Osteocyte (in vitro differentiated cells): ENCODE measurements at regions not wholly inside any gene's neighbourhood (a gene's known extent, or its start where the extent isn't known, plus 50 kb on each side); places are given as distances from the start of the nearest gene placed in this dataset.
A peak's percentile ranks its signal among the peaks of the same experiment; 100 is the strongest.

Experiments
- DNase-seq: peaks from one replicate; pipeline ENCODE4 v3.0.0; 2021; ENCODE audit warnings: mixed read lengths; ENCODE audit not compliant: unreplicated experiment; ENCODE audit errors: extremely low spot score
- H3K27ac Mint-ChIP-seq: one replicate; pipeline ENCODE4 v1.8.0; 2021; ENCODE audit warnings: mild to moderate bottlenecking, mixed read lengths; ENCODE audit not compliant: unreplicated experiment
- H3K27me3 Mint-ChIP-seq: one replicate; pipeline ENCODE4 v1.8.0; 2021; ENCODE audit warnings: mixed read lengths; ENCODE audit not compliant: unreplicated experiment
- H3K36me3 Mint-ChIP-seq: one replicate; pipeline ENCODE4 v1.8.0; 2021; ENCODE audit warnings: mixed read lengths; ENCODE audit not compliant: unreplicated experiment
- H3K4me1 Mint-ChIP-seq: one replicate; pipeline ENCODE4 v1.8.0; 2021; ENCODE audit warnings: mixed read lengths; ENCODE audit not compliant: unreplicated experiment
- H3K4me3 Mint-ChIP-seq: one replicate; pipeline ENCODE4 v1.8.0; 2021; ENCODE audit warnings: mild to moderate bottlenecking, moderate library complexity, mixed read lengths; ENCODE audit not compliant: unreplicated experiment
- H3K9me3 Mint-ChIP-seq: one replicate; pipeline ENCODE4 v1.8.0; 2021; ENCODE audit warnings: mixed read lengths; ENCODE audit not compliant: unreplicated experiment
- TF ChIP-seq, protein P1 (sequence below): fragments of 200-600 bp; sonication (generic); IDR thresholded peaks from 2 replicates; pipeline ENCODE4 v1.5.0; 2021; ENCODE audit warnings: antibody characterized with exemption, mild to moderate bottlenecking, moderate library complexity

DNA sequence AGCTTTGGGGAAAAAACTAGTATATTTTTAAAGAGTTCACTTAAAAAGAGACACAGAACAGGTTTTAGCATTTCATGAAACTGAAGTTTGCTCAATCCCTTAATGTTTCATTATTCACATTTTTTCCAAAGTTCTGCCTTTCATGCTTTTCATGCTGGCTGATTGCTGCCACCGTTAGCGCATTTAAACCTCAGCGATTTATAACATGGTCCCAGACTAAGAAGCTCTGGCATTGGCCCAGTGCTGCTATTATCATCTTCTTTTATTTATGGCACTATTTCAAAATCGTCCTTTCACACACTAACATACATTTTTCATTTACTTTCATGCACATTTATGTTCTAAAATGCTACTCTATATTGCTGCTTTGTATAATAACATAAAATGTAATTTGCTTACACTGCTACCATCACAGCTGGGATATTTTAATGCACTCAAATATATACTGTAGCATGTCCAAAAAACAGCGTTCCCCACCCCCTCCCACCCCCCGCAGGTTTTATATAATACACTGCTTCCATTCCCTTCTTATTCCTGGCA, 141.9 kb downstream of the MPP7 start:
- DNase-seq: no peak
- H3K27me3 Mint-ChIP-seq: no peaks in the 10 kb centered on the region
- H3K9me3 Mint-ChIP-seq: peaks cover 8% of the 10 kb centered on the region
- H3K36me3 Mint-ChIP-seq: peaks cover 22% of the 10 kb centered on the region
- H3K4me1 Mint-ChIP-seq: peaks cover 22% of the 10 kb centered on the region
- H3K4me3 Mint-ChIP-seq: no peak overlapping the region
- TF ChIP-seq, protein P1, sequence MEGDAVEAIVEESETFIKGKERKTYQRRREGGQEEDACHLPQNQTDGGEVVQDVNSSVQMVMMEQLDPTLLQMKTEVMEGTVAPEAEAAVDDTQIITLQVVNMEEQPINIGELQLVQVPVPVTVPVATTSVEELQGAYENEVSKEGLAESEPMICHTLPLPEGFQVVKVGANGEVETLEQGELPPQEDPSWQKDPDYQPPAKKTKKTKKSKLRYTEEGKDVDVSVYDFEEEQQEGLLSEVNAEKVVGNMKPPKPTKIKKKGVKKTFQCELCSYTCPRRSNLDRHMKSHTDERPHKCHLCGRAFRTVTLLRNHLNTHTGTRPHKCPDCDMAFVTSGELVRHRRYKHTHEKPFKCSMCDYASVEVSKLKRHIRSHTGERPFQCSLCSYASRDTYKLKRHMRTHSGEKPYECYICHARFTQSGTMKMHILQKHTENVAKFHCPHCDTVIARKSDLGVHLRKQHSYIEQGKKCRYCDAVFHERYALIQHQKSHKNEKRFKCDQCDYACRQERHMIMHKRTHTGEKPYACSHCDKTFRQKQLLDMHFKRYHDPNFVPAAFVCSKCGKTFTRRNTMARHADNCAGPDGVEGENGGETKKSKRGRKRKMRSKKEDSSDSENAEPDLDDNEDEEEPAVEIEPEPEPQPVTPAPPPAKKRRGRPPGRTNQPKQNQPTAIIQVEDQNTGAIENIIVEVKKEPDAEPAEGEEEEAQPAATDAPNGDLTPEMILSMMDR: no peak
- no peak overlapping the region for H3K27ac Mint-ChIP-seq

DNA sequence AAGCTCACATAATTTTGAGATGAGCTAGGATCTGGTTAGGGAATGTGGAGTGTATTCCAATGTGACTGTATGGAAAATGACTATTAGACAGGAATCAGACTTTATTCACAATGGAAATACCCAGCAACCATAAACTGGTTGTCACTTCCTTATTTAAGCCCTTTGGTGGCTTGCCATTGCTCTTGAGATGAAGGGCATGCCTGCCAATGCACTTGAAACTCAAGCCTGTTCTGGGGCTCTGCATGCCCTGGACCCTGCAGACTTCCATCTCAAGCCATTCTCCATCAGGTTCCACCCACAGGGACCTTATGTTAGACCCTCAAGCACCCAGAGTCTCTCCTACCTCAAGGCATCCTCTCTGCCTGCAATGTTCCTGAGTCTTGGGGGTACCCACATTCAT, 145.5 kb downstream of the MPP7 start:
- H3K27ac Mint-ChIP-seq: no peak overlapping the region
- TF ChIP-seq, protein P1: no peak
- H3K4me1 Mint-ChIP-seq: peaks cover 40% of the 10 kb centered on the region
- no peaks in the 10 kb centered on the region for H3K27me3 Mint-ChIP-seq
- peaks cover 4% of the 10 kb centered on the region for H3K9me3 Mint-ChIP-seq
- peaks cover 15% of the 10 kb centered on the region for H3K36me3 Mint-ChIP-seq
- DNase-seq: no peak
- H3K4me3 Mint-ChIP-seq: no peak overlapping the region

DNA sequence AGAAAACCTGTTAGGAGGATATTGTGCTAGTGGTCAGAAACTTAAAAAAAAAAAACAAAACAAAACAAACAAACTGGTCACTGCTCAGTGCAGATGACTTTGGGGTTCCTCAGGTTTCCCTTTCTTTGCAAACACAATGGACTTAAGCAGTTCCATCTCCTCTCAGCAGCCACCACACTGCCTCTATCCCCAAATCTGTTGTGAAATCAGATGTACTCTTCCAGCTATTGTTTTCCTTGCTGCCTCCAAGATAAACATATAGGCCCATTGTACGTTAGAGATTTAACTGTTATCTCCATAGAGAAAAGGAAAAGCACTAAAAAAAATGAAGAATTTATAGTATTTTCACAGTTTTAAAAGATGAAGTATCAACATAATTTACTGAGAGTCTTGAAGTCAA, 147.1 kb downstream of the MPP7 start:
- H3K27ac Mint-ChIP-seq: peak overlapping the region; percentile 28

DNA sequence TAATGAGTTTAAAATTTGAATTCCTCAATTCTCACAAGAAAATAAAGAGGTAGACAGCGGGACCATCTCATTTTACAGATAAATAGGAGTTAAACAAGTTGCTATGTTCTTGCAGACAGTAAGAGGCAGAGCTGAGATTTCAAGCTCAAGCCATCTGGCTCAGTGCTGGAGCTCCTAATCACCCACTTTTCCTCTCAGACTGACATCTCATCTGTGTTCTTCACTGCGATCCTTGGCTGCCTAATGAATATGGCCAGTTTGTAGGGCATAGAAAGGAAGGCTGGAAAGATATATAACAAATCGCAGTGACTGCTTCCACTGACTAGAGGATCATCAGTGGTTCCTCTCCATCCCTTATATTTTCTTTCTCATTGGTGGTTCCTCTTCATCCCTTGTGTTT, 151.2 kb downstream of the MPP7 start:
- H3K9me3 Mint-ChIP-seq: no peaks in the 10 kb centered on the region
- H3K27me3 Mint-ChIP-seq: no peaks in the 10 kb centered on the region
- DNase-seq: no peak
- H3K4me3 Mint-ChIP-seq: no peak overlapping the region
- TF ChIP-seq, protein P1: no peak
- no peak overlapping the region for H3K27ac Mint-ChIP-seq
- peaks cover 28% of the 10 kb centered on the region for H3K4me1 Mint-ChIP-seq
- H3K36me3 Mint-ChIP-seq: peaks cover 20% of the 10 kb centered on the region

More for the DNA sequence above, 147.1 kb downstream of the MPP7 start:
- Mint-ChIP-seq H3K4me3 (no peak overlapping the region), H3K4me1 (peaks cover 25% of the 10 kb centered on the region), H3K27me3 (no peaks in the 10 kb centered on the region), H3K9me3 (peaks cover 4% of the 10 kb centered on the region), H3K36me3 (peaks cover 15% of the 10 kb centered on the region)
- TF ChIP-seq, protein P1: no peak
- no peak for DNase-seq

DNA sequence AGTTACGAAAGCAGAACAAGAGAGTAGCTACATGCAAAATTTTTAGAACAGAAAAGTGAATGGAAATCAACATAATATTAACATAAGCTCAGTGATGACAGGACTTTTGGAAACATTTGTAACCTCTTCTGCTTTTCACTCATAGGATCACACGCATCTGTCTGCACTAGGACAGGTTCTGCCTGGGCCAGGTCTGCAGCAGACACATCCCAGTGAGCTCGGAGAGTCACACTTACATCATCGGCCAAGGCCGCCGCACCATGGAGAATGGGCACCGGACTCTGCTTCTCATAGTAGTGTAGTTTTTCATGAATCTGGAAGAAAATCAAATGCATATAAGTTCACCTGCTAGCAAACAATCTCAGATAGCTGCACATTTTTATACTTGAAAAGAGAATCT, 150.9 kb upstream of the ODAD2 start:
- no peaks in the 10 kb centered on the region for H3K9me3 Mint-ChIP-seq
- TF ChIP-seq, protein P1: no peak
- H3K4me3 Mint-ChIP-seq: no peak overlapping the region
- H3K27ac Mint-ChIP-seq: no peak overlapping the region
- H3K36me3 Mint-ChIP-seq: peaks cover 26% of the 10 kb centered on the region
- DNase-seq: no peak
- H3K4me1 Mint-ChIP-seq: peaks cover 17% of the 10 kb centered on the region
- H3K27me3 Mint-ChIP-seq: no peaks in the 10 kb centered on the region
